GM12878 (cell line): ENCODE measurements at regions not wholly inside any gene's neighbourhood (a gene's known extent, or its start where the extent isn't known, plus 50 kb on each side); places are given as distances from the start of the nearest gene placed in this dataset.
"Not testable (repeated sequence)": the region's sequence is repeated elsewhere in the genome, so short reads cannot be mapped to it uniquely, and the experiment has no call there.

Experiments used
- CTCF ChIP-seq, 3 experiments: IDR thresholded peaks in 2 of 3; conservative IDR thresholded peaks in 1 of 3; 2 replicates each; pipeline ENCODE4 v1.5.1; 2011; ENCODE audit warnings: low read depth in 3 of 3, low read length in 3 of 3, mild to moderate bottlenecking in 3 of 3, control low read depth in 2 of 3, moderate library complexity in 2 of 3, inconsistent platforms in 1 of 3, mixed read lengths in 1 of 3; ENCODE audit not compliant: control insufficient read depth in 2 of 3, insufficient read depth in 1 of 3; ENCODE audit errors: extremely low read depth in 1 of 3
- JUNB ChIP-seq: IDR thresholded peaks from 2 replicates; pipeline ENCODE4 v1.6.1; 2016; ENCODE audit warnings: antibody characterized with exemption, mild to moderate bottlenecking
- NFIC ChIP-seq: IDR thresholded peaks from 2 replicates; pipeline ENCODE4 v1.6.1; 2012; ENCODE audit warnings: low read depth, mild to moderate bottlenecking, inconsistent platforms, low read length, moderate library complexity

GRCh38 chr12:103026643-103027042 lies 69.2 kb downstream of the ASCL1 start:
- TF ChIP-seq CTCF (IDR thresholded peaks at IDR 0.05 in 2 of 3, conservative IDR thresholded peaks at IDR 0.05 in 1 of 3; ENCODE audit: control insufficient read depth in 2 of 3, extremely low read depth in 1 of 3, insufficient read depth in 1 of 3, low read depth in 3 of 3, low read length in 3 of 3); NFIC; JUNB: not testable (repeated sequence)
